ENCODE measurements at regions not wholly inside any gene's neighbourhood (a gene's known extent, or its start where the extent isn't known, plus 50 kb on each side); places are given as distances from the start of the nearest gene placed in this dataset.
A peak's percentile ranks its signal among the peaks of the same experiment; 100 is the strongest.

DNA sequence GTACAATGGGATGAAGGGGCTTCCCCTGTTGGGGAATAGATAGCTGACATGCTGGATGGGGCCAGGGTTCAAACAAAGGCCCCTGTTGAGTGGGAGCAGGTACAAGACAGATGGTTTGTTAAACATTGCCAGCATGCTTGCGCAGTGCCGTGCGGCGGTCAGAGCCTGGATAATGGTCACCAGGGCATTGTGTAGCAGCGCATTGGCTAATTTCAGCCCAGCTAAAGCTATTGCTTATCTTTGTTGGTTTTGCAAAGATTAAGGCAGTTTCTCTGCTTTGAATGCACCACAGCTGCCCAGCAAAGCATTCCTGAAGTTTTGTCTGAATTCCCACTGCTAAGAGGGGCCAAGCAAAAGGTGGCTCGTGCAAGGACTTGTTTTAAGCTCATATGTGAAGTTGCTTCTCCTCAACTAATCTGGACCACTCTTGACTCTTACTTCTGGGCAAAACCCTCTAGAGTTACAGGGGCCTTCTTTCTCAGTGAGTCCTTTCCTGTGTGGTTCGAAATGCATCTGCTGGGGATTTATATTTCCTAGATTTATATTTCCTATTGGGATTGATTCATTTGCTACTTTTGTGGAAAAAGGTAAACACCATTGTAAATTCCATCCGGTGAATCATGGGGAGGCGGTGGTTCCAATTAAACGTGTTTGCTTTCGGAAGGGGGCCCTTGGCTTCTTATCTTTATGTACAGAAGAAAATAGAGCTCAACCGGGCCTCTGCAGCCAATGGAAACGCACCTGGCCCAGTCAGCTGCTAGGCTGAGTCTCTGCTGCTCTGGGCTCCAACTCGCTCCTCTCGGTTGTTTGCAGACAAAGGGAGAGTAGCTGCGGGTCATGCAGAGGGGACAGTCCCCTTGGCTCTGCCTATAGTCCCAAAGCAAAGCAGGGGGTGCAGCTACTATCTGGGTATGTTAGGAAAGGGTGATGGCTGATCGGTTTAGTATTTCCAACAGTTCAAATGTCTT is 72.1 kb downstream of the FOXA2 start (continued):
- TF ChIP-seq, protein P1, sequence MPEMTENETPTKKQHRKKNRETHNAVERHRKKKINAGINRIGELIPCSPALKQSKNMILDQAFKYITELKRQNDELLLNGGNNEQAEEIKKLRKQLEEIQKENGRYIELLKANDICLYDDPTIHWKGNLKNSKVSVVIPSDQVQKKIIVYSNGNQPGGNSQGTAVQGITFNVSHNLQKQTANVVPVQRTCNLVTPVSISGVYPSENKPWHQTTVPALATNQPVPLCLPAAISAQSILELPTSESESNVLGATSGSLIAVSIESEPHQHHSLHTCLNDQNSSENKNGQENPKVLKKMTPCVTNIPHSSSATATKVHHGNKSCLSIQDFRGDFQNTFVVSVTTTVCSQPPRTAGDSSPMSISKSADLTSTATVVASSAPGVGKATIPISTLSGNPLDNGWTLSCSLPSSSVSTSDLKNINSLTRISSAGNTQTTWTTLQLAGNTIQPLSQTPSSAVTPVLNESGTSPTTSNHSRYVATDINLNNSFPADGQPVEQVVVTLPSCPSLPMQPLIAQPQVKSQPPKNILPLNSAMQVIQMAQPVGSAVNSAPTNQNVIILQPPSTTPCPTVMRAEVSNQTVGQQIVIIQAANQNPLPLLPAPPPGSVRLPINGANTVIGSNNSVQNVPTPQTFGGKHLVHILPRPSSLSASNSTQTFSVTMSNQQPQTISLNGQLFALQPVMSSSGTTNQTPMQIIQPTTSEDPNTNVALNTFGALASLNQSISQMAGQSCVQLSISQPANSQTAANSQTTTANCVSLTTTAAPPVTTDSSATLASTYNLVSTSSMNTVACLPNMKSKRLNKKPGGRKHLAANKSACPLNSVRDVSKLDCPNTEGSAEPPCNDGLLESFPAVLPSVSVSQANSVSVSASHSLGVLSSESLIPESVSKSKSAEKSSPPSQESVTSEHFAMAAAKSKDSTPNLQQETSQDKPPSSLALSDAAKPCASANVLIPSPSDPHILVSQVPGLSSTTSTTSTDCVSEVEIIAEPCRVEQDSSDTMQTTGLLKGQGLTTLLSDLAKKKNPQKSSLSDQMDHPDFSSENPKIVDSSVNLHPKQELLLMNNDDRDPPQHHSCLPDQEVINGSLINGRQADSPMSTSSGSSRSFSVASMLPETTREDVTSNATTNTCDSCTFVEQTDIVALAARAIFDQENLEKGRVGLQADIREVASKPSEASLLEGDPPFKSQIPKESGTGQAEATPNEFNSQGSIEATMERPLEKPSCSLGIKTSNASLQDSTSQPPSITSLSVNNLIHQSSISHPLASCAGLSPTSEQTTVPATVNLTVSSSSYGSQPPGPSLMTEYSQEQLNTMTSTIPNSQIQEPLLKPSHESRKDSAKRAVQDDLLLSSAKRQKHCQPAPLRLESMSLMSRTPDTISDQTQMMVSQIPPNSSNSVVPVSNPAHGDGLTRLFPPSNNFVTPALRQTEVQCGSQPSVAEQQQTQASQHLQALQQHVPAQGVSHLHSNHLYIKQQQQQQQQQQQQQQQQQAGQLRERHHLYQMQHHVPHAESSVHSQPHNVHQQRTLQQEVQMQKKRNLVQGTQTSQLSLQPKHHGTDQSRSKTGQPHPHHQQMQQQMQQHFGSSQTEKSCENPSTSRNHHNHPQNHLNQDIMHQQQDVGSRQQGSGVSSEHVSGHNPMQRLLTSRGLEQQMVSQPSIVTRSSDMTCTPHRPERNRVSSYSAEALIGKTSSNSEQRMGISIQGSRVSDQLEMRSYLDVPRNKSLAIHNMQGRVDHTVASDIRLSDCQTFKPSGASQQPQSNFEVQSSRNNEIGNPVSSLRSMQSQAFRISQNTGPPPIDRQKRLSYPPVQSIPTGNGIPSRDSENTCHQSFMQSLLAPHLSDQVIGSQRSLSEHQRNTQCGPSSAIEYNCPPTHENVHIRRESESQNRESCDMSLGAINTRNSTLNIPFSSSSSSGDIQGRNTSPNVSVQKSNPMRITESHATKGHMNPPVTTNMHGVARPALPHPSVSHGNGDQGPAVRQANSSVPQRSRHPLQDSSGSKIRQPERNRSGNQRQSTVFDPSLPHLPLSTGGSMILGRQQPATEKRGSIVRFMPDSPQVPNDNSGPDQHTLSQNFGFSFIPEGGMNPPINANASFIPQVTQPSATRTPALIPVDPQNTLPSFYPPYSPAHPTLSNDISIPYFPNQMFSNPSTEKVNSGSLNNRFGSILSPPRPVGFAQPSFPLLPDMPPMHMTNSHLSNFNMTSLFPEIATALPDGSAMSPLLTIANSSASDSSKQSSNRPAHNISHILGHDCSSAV (CRISPR knock-in tag; IDR thresholded peaks at IDR 0.05; ENCODE audit: borderline replicate concordance): no peak
- TF ChIP-seq FOXC1 (CRISPR knock-in tag; IDR thresholded peaks at IDR 0.05; ENCODE audit: borderline replicate concordance) (no peak), NFKB2 (CRISPR knock-in tag; IDR thresholded peaks at IDR 0.05; ENCODE audit: borderline replicate concordance) (peak; percentile 74; the same call in 1 of the 2 replicates), ISX (CRISPR knock-in tag; conservative IDR thresholded peaks at IDR 0.05) (peak; percentile 98), ZNF772 (CRISPR knock-in tag; IDR thresholded peaks at IDR 0.05) (peak; percentile 88), ZFAT (CRISPR knock-in tag; conservative IDR thresholded peaks at IDR 0.05) (0 out of 2 replicates have a peak, but pooled peaks have one; percentile 82), KDM3A (CRISPR knock-in tag; IDR thresholded peaks at IDR 0.05; ENCODE audit: low read depth) (peak; percentile 57; the same call in 1 of the 2 replicates), NR2F1 (CRISPR knock-in tag; IDR thresholded peaks at IDR 0.05) (peak; percentile 31 to 53; a peak in 1 of 4 replicates), PITX1 (CRISPR knock-in tag; IDR thresholded peaks at IDR 0.05) (peak; percentile 94), ZNF672 (CRISPR knock-in tag; IDR thresholded peaks at IDR 0.05) (0 out of 2 replicates have a peak, but pooled peaks have one; percentile 63), TBP (CRISPR knock-in tag; IDR thresholded peaks at IDR 0.05) (peak; percentile 68; the same call in 1 of the 2 replicates), NONO (IDR thresholded peaks at IDR 0.05) (no peak), NONO (CRISPR knock-in tag; conservative IDR thresholded peaks at IDR 0.05) (peak; percentile 63; the same call in 1 of the 2 replicates), CCDC6 (CRISPR knock-in tag; IDR thresholded peaks at IDR 0.05) (peak; percentile 82; the same call in 1 of the 2 replicates)
- TF ChIP-seq, protein P2, sequence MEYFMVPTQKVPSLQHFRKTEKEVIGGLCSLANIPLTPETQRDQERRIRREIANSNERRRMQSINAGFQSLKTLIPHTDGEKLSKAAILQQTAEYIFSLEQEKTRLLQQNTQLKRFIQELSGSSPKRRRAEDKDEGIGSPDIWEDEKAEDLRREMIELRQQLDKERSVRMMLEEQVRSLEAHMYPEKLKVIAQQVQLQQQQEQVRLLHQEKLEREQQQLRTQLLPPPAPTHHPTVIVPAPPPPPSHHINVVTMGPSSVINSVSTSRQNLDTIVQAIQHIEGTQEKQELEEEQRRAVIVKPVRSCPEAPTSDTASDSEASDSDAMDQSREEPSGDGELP (IDR thresholded peaks at IDR 0.05; ENCODE audit: borderline replicate concordance, low read depth): peak; percentile 99
- TF ChIP-seq, protein P3, sequence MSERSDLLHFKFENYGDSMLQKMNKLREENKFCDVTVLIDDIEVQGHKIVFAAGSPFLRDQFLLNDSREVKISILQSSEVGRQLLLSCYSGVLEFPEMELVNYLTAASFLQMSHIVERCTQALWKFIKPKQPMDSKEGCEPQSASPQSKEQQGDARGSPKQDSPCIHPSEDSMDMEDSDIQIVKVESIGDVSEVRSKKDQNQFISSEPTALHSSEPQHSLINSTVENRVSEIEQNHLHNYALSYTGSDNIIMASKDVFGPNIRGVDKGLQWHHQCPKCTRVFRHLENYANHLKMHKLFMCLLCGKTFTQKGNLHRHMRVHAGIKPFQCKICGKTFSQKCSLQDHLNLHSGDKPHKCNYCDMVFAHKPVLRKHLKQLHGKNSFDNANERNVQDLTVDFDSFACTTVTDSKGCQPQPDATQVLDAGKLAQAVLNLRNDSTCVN (CRISPR knock-in tag; IDR thresholded peaks at IDR 0.05; ENCODE audit: borderline replicate concordance): peak; percentile 76; the same call in 1 of the 2 replicates
- TF ChIP-seq, protein P4, sequence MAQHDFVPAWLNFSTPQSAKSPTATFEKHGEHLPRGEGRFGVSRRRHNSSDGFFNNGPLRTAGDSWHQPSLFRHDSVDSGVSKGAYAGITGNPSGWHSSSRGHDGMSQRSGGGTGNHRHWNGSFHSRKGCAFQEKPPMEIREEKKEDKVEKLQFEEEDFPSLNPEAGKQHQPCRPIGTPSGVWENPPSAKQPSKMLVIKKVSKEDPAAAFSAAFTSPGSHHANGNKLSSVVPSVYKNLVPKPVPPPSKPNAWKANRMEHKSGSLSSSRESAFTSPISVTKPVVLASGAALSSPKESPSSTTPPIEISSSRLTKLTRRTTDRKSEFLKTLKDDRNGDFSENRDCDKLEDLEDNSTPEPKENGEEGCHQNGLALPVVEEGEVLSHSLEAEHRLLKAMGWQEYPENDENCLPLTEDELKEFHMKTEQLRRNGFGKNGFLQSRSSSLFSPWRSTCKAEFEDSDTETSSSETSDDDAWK (CRISPR knock-in tag; IDR thresholded peaks at IDR 0.05): no peak

All from HepG2 (cell line).